A673 (cell line): ENCODE measurements at regions not wholly inside any gene's neighbourhood (a gene's known extent, or its start where the extent isn't known, plus 50 kb on each side); places are given as distances from the start of the nearest gene placed in this dataset.

ENCODE experiments used
- BruUV-seq: library from RNA; stranded (reverse); fragments of 400-500 nt; replicated peaks from 2 replicates; lab custom pipeline; 2021; lab: Mats Ljungman, UMichigan
- CTCF ChIA-PET: fragments of 300-600 bp; sonication (Branson Sonifier 250); formaldehyde crosslinking; loops from one replicate; lab custom pipeline; 2022; ENCODE audit warnings: antibody characterized with exemption; lab: Charles Lee
- POLR2A ChIA-PET: fragments of 300-600 bp; sonication (Branson Sonifier 250); formaldehyde crosslinking; loops from one replicate; lab custom pipeline; 2022; ENCODE audit warnings: antibody characterized with exemption; ENCODE audit not compliant: low non-redundant PET; lab: Charles Lee
- DNase-seq: peaks from one replicate; pipeline ENCODE4 v3.0.0-alpha.2; 2015; ENCODE audit warnings: low spot score
- H3K27ac ChIP-seq: fragments of 200-600 bp; sonication (generic); 2 replicates; pipeline ENCODE4 v1.5.1; 2016; ENCODE audit warnings: mixed run types, low read depth, mild to moderate bottlenecking, mixed read lengths, antibody characterized with exemption, low read length; ENCODE audit not compliant: poor library complexity, severe bottlenecking
- H3K27me3 ChIP-seq: fragments of 200-600 bp; sonication (generic); replicated peaks from 2 replicates; pipeline ENCODE4 v1.6.1; 2017; ENCODE audit warnings: mixed run types, low read depth, mild to moderate bottlenecking, mixed read lengths, antibody characterized with exemption, low read length; ENCODE audit not compliant: insufficient read depth, poor library complexity
- H3K36me3 ChIP-seq: fragments of 200-600 bp; sonication (generic); 2 replicates; pipeline ENCODE4 v1.6.1; 2016; ENCODE audit warnings: mixed run types, mild to moderate bottlenecking, mixed read lengths, antibody characterized with exemption, low read length; ENCODE audit not compliant: insufficient read depth, poor library complexity, severe bottlenecking
- H3K4me1 ChIP-seq: fragments of 200-600 bp; sonication (generic); 2 replicates; pipeline ENCODE4 v1.6.1; 2017; ENCODE audit warnings: mixed run types, mild to moderate bottlenecking, mixed read lengths, antibody characterized with exemption, low read length; ENCODE audit not compliant: insufficient read depth, poor library complexity, severe bottlenecking
- H3K4me3 ChIP-seq: fragments of 200-600 bp; sonication (generic); 2 replicates; pipeline ENCODE4 v1.5.1; 2016; ENCODE audit warnings: low read depth, mixed run types, mild to moderate bottlenecking, mixed read lengths, low read length; ENCODE audit not compliant: poor library complexity, severe bottlenecking
- H3K9me3 ChIP-seq: fragments of 200-600 bp; sonication (generic); 2 replicates; pipeline ENCODE4 v1.6.1; 2016; ENCODE audit warnings: mixed run types, low read depth, mild to moderate bottlenecking, mixed read lengths, antibody characterized with exemption, low read length; ENCODE audit not compliant: poor library complexity, severe bottlenecking
- EZH2 ChIP-seq: fragments of 200-600 bp; sonication (generic); IDR thresholded peaks from 2 replicates; pipeline ENCODE4 v1.6.1; 2017; ENCODE audit warnings: borderline replicate concordance, low read depth, mild to moderate bottlenecking, mixed read lengths, antibody characterized with exemption, low read length; ENCODE audit not compliant: poor library complexity, severe bottlenecking
- intact Hi-C: fragments of 100-400 bp; cut with micrococcal nuclease; formaldehyde crosslinking; loops from one replicate; pipeline ENCODE4 v1.10.0; 2022; ENCODE audit not compliant: unreplicated experiment
- TF ChIP-seq, protein P1 (sequence below): fragments of 300-800, 200-600 bp; sonication (generic); conservative IDR thresholded peaks from 2 replicates; pipeline ENCODE4 v1.5.1; 2017; ENCODE audit warnings: low read depth, mild to moderate bottlenecking, antibody characterized with exemption, low read length, moderate library complexity, mixed read lengths

GRCh38 chr5:8500426-8500825, 631.5 kb downstream of the MTRR start:
- no peak for DNase-seq
- H3K36me3 ChIP-seq = no peaks in the 10 kb centered on the region
- peaks cover 48% of the 10 kb centered on the region for H3K9me3 ChIP-seq
- intact Hi-C loops = no loop called here
- no peak overlapping the region for H3K4me3 ChIP-seq
- no peak for TF ChIP-seq EZH2
- TF ChIP-seq, protein P1, sequence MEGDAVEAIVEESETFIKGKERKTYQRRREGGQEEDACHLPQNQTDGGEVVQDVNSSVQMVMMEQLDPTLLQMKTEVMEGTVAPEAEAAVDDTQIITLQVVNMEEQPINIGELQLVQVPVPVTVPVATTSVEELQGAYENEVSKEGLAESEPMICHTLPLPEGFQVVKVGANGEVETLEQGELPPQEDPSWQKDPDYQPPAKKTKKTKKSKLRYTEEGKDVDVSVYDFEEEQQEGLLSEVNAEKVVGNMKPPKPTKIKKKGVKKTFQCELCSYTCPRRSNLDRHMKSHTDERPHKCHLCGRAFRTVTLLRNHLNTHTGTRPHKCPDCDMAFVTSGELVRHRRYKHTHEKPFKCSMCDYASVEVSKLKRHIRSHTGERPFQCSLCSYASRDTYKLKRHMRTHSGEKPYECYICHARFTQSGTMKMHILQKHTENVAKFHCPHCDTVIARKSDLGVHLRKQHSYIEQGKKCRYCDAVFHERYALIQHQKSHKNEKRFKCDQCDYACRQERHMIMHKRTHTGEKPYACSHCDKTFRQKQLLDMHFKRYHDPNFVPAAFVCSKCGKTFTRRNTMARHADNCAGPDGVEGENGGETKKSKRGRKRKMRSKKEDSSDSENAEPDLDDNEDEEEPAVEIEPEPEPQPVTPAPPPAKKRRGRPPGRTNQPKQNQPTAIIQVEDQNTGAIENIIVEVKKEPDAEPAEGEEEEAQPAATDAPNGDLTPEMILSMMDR = no peak
- H3K27ac ChIP-seq = no peak overlapping the region
- no TSS peak for BruUV-seq
- H3K4me1 ChIP-seq = no peaks in the 10 kb centered on the region
- no peaks in the 10 kb centered on the region for H3K27me3 ChIP-seq
- CTCF ChIA-PET = no interaction called here
- POLR2A ChIA-PET = no interaction called here

DNA sequence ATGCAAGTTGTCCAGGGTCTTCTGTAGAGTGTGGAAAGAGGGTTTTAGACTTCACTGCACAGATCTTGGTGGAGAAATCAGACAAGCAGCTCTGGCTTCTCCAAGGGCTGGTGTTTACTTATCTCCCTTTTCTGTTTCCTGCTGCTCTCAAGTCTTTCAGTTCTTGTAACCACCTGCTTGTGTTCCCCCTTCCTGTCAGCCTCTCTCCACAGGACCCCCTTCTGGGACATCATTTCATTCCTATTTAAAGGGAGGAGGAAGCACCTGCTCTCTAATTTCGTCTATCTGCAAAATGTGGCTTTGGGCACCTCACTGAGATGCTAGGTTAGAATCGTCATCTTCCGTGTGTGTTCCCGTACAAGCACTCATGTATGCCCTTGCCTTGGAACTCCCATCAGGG, 636.2 kb downstream of the MTRR start:
- BruUV-seq = no TSS peak

GRCh38 chr5:8508231-8508630, 639.3 kb downstream of the MTRR start:
- intact Hi-C loops = no loop called here
- Histone ChIP-seq H3K4me1 (no peaks in the 10 kb centered on the region), H3K4me3 (no peak overlapping the region), H3K27ac (no peak overlapping the region), H3K27me3 (no peaks in the 10 kb centered on the region), H3K9me3 (peaks cover 24% of the 10 kb centered on the region), H3K36me3 (no peaks in the 10 kb centered on the region)
- BruUV-seq = no TSS peak
- POLR2A ChIA-PET = no interaction called here
- TF ChIP-seq EZH2 = no peak
- DNase-seq = no peak
- CTCF ChIA-PET = no interaction called here

More for the DNA sequence above, 636.2 kb downstream of the MTRR start:
- peaks cover 33% of the 10 kb centered on the region for H3K9me3 ChIP-seq
- no peak for DNase-seq
- intact Hi-C loops = no loop called here
- no peaks in the 10 kb centered on the region for H3K27me3 ChIP-seq
- no peak overlapping the region for H3K27ac ChIP-seq
- ChIA-PET CTCF (no interaction called here), POLR2A (no interaction called here)
- H3K4me3 ChIP-seq = no peak overlapping the region
- H3K36me3 ChIP-seq = no peaks in the 10 kb centered on the region
- H3K4me1 ChIP-seq = no peaks in the 10 kb centered on the region
- no peak for TF ChIP-seq EZH2
- TF ChIP-seq, protein P1 = no peak

GRCh38 chr5:8516356-8516755, 647.4 kb downstream of the MTRR start:
- BruUV-seq = no TSS peak
- Histone ChIP-seq H3K4me3 (no peak overlapping the region), H3K4me1 (no peaks in the 10 kb centered on the region), H3K27me3 (no peaks in the 10 kb centered on the region), H3K27ac (no peak overlapping the region), H3K36me3 (no peaks in the 10 kb centered on the region), H3K9me3 (peaks cover 11% of the 10 kb centered on the region)
- intact Hi-C loops = no loop called here
- ChIA-PET CTCF (no interaction called here), POLR2A (no interaction called here)
- DNase-seq = no peak
- TF ChIP-seq, protein P1 = no peak
- TF ChIP-seq EZH2 = no peak
